HG03469 (cell line): ENCODE measurements at regions not wholly inside any gene's neighbourhood (a gene's known extent, or its start where the extent isn't known, plus 50 kb on each side); places are given as distances from the start of the nearest gene placed in this dataset.

Source experiments
- ATAC-seq: cut with Tn5 transposase; IDR thresholded peaks from one replicate; pipeline ENCODE4 v1.9.1; 2021; ENCODE audit warnings: mild to moderate bottlenecking, moderate library complexity, moderate number of reproducible peaks; ENCODE audit not compliant: unreplicated experiment

DNA sequence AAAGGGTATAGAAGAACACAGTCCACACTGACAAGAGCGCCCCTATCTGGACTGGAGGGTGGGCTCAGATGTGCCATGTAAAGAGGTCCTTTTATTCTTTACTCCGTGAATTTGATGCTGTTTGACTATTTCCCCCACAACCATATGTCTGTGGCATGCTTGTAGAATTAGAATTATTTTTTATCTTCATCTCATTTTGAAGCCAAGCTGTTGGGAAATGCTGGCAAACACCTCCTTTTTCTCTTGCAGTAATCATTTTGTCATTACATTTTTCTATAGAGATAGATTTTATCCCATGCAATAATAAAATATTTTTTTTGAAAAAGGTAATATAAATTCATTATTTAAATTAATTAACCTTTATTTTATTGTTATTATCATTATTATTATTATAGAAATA is 926.6 kb upstream of the AUTS2 start:
- ATAC-seq: no peak

DNA sequence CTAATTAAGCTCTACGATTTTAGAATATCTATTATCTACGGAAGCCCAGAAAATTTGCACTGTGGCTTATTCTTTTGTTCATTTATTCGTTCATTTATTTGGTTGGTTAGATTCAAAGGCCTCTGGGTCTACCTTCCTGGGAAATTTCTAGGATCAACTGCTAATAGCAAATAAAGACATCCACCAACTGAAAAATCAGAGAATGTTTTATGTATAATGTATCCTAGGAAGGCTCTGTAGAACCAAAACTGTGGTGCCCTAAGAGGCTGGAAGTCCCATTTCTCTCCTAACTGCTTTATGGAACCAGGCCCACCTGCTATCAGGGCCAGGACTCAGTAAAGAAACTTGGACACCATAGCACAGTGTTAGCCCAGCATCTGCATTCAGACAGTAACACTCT is 923.4 kb upstream of the AUTS2 start:
- no peak for ATAC-seq

DNA sequence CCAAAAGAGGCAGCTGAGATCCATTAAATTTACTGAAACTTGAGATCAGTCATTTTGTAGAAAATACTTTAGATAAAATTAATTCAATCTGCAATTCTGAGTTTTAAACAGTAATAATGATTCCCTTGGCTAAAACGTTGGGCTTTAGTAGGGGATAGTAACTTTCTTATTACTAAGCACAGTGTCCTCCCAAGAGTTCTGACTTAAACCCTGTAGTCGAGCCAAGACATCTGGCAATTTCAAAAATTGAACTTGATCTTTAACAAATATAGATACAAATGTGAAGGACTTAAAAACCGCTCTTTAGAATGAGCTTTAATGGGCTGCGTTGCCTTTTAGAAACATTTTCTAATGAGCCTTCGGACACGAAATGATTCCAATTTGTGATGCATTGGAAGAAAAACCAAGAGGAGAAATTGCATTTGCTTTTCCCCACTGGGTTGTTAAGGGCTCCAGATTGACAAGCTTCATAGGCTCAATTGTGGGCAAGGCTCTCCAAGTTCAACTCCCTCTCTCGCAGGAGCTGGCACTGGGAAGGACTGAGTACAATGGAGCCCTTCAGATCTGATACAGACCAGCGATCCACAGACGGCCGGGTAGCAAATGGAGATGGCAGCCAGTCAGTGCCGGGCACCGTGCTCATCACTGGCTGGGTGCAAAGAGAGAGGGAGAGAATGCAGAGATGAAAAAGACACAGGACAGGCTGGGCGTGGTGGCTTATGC is 921.3 kb upstream of the AUTS2 start:
- no peak for ATAC-seq

DNA sequence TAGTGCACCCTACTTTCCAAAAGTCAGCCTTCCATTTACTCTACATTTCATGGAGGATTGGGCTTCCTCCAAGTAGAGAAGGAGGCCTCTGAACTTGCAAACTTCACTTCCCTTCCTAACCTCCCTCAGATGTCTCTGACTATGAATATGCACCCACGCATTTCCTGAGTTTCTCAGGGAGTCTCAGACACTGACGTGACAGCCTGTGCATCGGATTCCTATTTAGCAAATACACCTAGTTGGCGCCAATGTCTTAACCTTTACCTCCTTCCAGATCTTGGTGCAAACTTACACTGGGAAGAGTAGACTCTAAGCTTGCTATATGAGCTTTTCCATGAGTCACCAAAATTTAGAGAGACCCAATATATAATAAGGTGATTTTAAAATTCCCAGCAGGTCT is 920.1 kb upstream of the AUTS2 start:
- ATAC-seq: no peak

GRCh38 chr7:68679459-68680234 is 918.6 kb upstream of the AUTS2 start:
- no peak for ATAC-seq

- ATAC-seq: no peak
These were observed 917.9 kb upstream of the AUTS2 start for GRCh38 chr7:68680235-68680872.

GRCh38 chr7:68682910-68683309 is 915.4 kb upstream of the AUTS2 start:
- no peak for ATAC-seq

DNA sequence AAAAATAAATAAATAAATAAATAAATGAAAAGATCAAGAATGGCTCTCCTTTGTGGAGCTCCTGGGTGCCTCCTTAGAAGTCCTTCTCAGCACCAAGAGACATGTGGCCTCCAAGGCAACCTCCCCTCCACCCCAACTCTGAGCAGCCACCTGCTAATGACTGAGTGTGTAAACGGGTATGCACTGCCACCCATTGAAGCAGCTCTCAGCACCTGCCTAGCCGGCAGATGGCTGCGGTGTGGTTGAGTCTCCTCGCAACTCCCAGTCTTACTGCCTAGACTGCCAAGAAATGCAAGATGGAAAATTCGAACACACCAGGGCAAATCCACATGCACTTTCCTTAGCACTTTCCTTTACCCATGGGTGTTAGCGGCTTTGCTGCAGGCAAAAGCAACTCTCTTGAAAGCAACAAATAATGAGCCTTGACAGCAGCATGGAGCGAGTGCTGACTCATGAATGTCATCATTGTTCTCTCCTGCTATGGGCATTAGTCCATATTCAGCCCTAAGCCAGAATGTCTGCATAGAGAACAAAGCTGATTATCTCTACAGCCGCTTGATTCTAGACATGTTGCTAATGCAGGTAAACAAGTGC is 913.9 kb upstream of the AUTS2 start:
- ATAC-seq: no peak

GRCh38 chr7:68684996-68685395 is 913.3 kb upstream of the AUTS2 start:
- ATAC-seq: no peak

DNA sequence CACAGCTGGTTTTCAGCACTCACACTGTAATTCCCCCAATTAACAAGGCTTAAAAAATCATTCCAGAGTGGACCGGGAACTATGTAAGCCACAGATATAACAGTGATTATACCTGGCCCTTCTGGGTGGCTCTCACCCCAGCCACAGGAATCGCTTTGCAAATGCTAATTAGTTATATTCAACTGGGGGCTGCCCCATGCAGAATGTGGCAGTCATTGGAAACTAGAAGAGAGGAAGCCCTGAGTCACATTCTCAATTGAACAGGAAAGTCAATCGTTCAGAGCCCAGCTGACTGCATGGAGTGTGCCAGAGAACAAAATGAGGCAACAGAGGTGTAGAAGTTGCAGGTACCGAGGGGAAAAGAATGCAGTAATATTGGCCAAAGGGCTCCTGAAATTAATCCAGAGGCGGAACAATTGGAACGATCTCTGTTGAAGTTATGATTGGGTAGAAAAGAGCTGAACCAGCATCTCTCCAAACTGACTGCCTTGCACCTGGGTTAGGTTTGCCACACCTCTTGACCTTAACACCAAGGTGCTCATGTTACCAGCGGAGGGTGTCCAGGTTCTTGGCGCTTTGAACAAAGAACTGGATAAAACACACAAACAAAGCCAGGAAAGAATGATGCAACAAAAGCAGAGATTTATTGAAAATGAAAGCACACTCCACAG is 909.7 kb upstream of the AUTS2 start:
- ATAC-seq: no peak

- no peak for ATAC-seq
These were observed 909.2 kb upstream of the AUTS2 start for GRCh38 chr7:68689087-68689433.

GRCh38 chr7:68691261-68692216 is 906.7 kb upstream of the AUTS2 start:
- no peak for ATAC-seq

DNA sequence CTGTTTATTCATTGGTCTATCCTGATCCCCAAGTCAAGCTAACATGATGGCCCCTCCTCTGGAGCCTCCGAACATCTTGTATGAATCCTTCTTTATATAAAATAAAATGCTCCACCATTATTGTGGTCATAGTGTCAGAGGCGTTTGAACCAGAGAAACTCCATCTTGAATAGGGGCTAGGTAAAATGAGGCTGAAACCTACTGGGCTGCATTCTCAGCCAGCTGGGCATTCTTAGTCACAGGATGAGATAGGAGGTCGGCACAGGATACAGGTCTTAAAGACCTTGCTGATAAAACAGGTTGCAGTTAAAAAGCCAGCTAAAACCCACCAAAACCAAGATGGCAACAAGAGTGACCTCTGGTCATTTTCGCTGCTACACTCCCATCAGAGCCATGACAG is 905.8 kb upstream of the AUTS2 start:
- ATAC-seq: no peak

GRCh38 chr7:68694656-68695055 is 903.6 kb upstream of the AUTS2 start:
- ATAC-seq: no peak

- no peak for ATAC-seq
These were observed 900.4 kb upstream of the AUTS2 start for GRCh38 chr7:68697796-68698280.

DNA sequence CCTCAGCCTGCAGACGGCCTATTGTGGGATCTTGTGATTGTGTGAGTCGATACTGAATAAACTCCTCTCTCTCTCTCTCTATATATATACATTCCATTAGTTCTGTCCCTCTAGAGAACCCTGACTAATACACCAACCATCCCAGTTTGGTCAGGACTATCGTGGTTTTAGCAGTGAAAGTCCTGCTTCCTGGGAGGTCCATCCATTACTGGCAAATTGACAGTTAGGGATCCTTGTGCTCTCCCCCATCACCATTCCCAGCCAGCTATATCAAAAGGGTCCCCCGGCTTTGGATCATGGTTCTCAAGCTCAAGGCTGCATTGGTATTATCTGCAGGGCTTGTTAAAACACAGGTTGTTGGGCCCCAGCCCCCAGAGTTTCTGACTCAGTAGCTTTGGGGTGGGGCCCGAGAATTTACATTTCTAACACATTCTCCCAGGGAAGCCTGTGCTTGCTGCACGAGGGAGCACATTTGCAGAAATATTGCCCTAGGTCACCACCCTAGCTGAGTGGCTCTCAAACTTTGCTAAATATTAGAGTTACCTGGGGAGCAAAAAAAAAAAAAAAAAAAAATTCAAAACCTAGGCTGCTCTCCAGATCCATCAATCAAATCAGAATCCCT is 899.1 kb upstream of the AUTS2 start:
- ATAC-seq: no peak

- ATAC-seq: no peak
These were observed 897.9 kb upstream of the AUTS2 start for GRCh38 chr7:68700414-68700813.

DNA sequence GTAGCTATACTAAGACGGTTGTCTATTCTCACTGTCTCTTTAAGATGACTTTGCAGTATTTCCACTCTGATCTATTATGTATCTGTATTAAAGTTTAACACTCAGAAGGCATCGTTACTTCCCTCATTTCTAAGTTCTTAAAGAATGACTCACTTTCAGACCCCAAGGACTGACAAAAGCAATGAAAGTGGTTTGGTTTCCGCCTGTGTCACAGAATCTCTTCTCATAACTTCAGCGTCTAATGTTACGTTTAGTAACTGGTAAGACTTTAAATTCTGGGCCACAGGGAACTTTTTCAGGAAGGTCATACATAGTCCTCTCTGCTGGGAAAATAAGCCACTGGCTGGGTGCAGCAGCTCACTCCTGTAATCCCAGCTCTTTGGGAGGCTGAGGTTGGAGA is 892.0 kb upstream of the AUTS2 start:
- ATAC-seq: no peak

DNA sequence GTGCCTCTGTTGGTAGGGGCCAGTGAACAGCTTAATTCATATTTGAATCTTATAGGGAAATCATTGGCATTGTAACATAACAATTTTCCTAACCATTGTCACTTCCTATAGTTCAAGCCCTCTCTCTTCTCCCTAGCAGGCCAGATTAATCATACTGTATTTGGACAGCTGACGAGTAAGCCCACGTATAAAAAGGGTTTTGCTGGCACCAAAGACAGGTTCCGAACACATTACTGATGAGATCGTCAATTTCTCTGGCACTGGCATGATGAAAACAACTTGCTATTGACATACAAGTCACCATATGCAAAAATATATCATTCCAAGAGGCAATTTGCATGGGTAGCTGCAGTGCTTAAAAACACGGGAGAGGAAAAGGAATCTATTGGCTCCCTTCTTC is 891.1 kb upstream of the AUTS2 start:
- no peak for ATAC-seq
